ENCODE measurements at regions not wholly inside any gene's neighbourhood (a gene's known extent, or its start where the extent isn't known, plus 50 kb on each side); places are given as distances from the start of the nearest gene placed in this dataset.

GRCh38 chr7:67992287-67992686 is 995.7 kb downstream of the TYW1 start:
- Mint-ChIP-seq H3K27ac (no peak overlapping the region), H3K4me3 (ENCODE audit: low read depth) (no peak overlapping the region), H3K27me3 (ENCODE audit: low read depth) (no peaks in the 10 kb centered on the region), H3K4me1 (ENCODE audit: low read depth) (no peaks in the 10 kb centered on the region), H3K9me3 (peaks cover 32% of the 10 kb centered on the region), H3K36me3 (ENCODE audit: low read depth) (no peaks in the 10 kb centered on the region)
- no peak for DNase-seq (ENCODE audit: low spot score)
- intact Hi-C loops (cut with micrococcal nuclease) = no loop called here

- H3K4me1 Mint-ChIP-seq (ENCODE audit: low read depth) = no peaks in the 10 kb centered on the region
- H3K27me3 Mint-ChIP-seq (ENCODE audit: low read depth) = no peaks in the 10 kb centered on the region
- DNase-seq (ENCODE audit: low spot score) = no peak
- intact Hi-C loops (cut with micrococcal nuclease) = no loop called here
- H3K4me3 Mint-ChIP-seq (ENCODE audit: low read depth) = no peak overlapping the region
- no peak overlapping the region for H3K27ac Mint-ChIP-seq
- no peaks in the 10 kb centered on the region for H3K36me3 Mint-ChIP-seq (ENCODE audit: low read depth)
- H3K9me3 Mint-ChIP-seq = peaks cover 50% of the 10 kb centered on the region
Observed at GRCh38 chr7:68005992-68006391, 1009.4 kb downstream of the TYW1 start.

GRCh38 chr7:68006619-68007018 is 1010.0 kb downstream of the TYW1 start:
- no peak for DNase-seq (ENCODE audit: low spot score)
- Mint-ChIP-seq H3K36me3 (ENCODE audit: low read depth) (no peaks in the 10 kb centered on the region), H3K27ac (no peak overlapping the region), H3K4me1 (ENCODE audit: low read depth) (no peaks in the 10 kb centered on the region), H3K4me3 (ENCODE audit: low read depth) (no peak overlapping the region), H3K9me3 (peaks cover 56% of the 10 kb centered on the region), H3K27me3 (ENCODE audit: low read depth) (no peaks in the 10 kb centered on the region)
- intact Hi-C loops (cut with micrococcal nuclease) = no loop called here

- no peak for DNase-seq (ENCODE audit: low spot score)
- Mint-ChIP-seq H3K4me3 (ENCODE audit: low read depth) (no peak overlapping the region), H3K4me1 (ENCODE audit: low read depth) (no peaks in the 10 kb centered on the region), H3K36me3 (ENCODE audit: low read depth) (no peaks in the 10 kb centered on the region), H3K27me3 (ENCODE audit: low read depth) (no peaks in the 10 kb centered on the region), H3K9me3 (peaks cover 45% of the 10 kb centered on the region), H3K27ac (no peak overlapping the region)
- intact Hi-C loops (cut with micrococcal nuclease) = no loop called here
Observed at GRCh38 chr7:68009716-68010115, 1013.1 kb downstream of the TYW1 start.

- Mint-ChIP-seq H3K36me3 (ENCODE audit: low read depth) (no peaks in the 10 kb centered on the region), H3K9me3 (peaks cover 37% of the 10 kb centered on the region), H3K4me1 (ENCODE audit: low read depth) (no peaks in the 10 kb centered on the region), H3K4me3 (ENCODE audit: low read depth) (no peak overlapping the region), H3K27me3 (ENCODE audit: low read depth) (no peaks in the 10 kb centered on the region), H3K27ac (no peak overlapping the region)
- no peak for DNase-seq (ENCODE audit: low spot score)
- intact Hi-C loops (cut with micrococcal nuclease) = no loop called here
Observed at GRCh38 chr7:68014031-68014736, 1017.6 kb downstream of the TYW1 start.

GRCh38 chr7:68015122-68015977 is 1018.7 kb downstream of the TYW1 start:
- intact Hi-C loops (cut with micrococcal nuclease) = no loop called here
- Mint-ChIP-seq H3K27me3 (ENCODE audit: low read depth) (no peaks in the 10 kb centered on the region), H3K4me3 (ENCODE audit: low read depth) (no peak overlapping the region), H3K4me1 (ENCODE audit: low read depth) (no peaks in the 10 kb centered on the region), H3K36me3 (ENCODE audit: low read depth) (no peaks in the 10 kb centered on the region), H3K9me3 (peaks cover 35% of the 10 kb centered on the region), H3K27ac (no peak overlapping the region)
- DNase-seq (ENCODE audit: low spot score) = no peak

GRCh38 chr7:68015978-68016532 is 1019.4 kb downstream of the TYW1 start:
- intact Hi-C loops (cut with micrococcal nuclease) = no loop called here
- Mint-ChIP-seq H3K4me3 (ENCODE audit: low read depth) (no peak overlapping the region), H3K27ac (no peak overlapping the region), H3K4me1 (ENCODE audit: low read depth) (no peaks in the 10 kb centered on the region), H3K36me3 (ENCODE audit: low read depth) (no peaks in the 10 kb centered on the region), H3K27me3 (ENCODE audit: low read depth) (no peaks in the 10 kb centered on the region), H3K9me3 (peaks cover 38% of the 10 kb centered on the region)
- DNase-seq (ENCODE audit: low spot score) = no peak

GRCh38 chr7:68020102-68020501 is 1023.5 kb downstream of the TYW1 start:
- Mint-ChIP-seq H3K27ac (no peak overlapping the region), H3K36me3 (ENCODE audit: low read depth) (no peaks in the 10 kb centered on the region)

GRCh38 chr7:68025369-68025768 is 1028.7 kb downstream of the TYW1 start:
- no peak for DNase-seq (ENCODE audit: low spot score)
- intact Hi-C loops (cut with micrococcal nuclease) = no loop called here
- no peaks in the 10 kb centered on the region for H3K27me3 Mint-ChIP-seq (ENCODE audit: low read depth)
- no peaks in the 10 kb centered on the region for H3K36me3 Mint-ChIP-seq (ENCODE audit: low read depth)
- H3K4me1 Mint-ChIP-seq (ENCODE audit: low read depth) = no peaks in the 10 kb centered on the region
- H3K27ac Mint-ChIP-seq = no peak overlapping the region
- no peak overlapping the region for H3K4me3 Mint-ChIP-seq (ENCODE audit: low read depth)
- peaks cover 40% of the 10 kb centered on the region for H3K9me3 Mint-ChIP-seq

More at GRCh38 chr7:68020102-68020501, 1023.5 kb downstream of the TYW1 start:
- no peaks in the 10 kb centered on the region for H3K4me1 Mint-ChIP-seq (ENCODE audit: low read depth)
- no peak overlapping the region for H3K4me3 Mint-ChIP-seq (ENCODE audit: low read depth)
- H3K9me3 Mint-ChIP-seq = peaks cover 43% of the 10 kb centered on the region
- no peak for DNase-seq (ENCODE audit: low spot score)
- intact Hi-C loops (cut with micrococcal nuclease) = no loop called here
- H3K27me3 Mint-ChIP-seq (ENCODE audit: low read depth) = no peaks in the 10 kb centered on the region

GRCh38 chr7:68030530-68030929 is 1033.9 kb downstream of the TYW1 start:
- Mint-ChIP-seq H3K27me3 (ENCODE audit: low read depth) (no peaks in the 10 kb centered on the region), H3K9me3 (peaks cover 56% of the 10 kb centered on the region), H3K27ac (no peak overlapping the region), H3K4me3 (ENCODE audit: low read depth) (no peak overlapping the region), H3K36me3 (ENCODE audit: low read depth) (no peaks in the 10 kb centered on the region), H3K4me1 (ENCODE audit: low read depth) (no peaks in the 10 kb centered on the region)
- intact Hi-C loops (cut with micrococcal nuclease) = no loop called here
- DNase-seq (ENCODE audit: low spot score) = no peak

GRCh38 chr7:68031180-68031943 is 1034.7 kb downstream of the TYW1 start:
- intact Hi-C loops (cut with micrococcal nuclease) = no loop called here
- Mint-ChIP-seq H3K27me3 (ENCODE audit: low read depth) (no peaks in the 10 kb centered on the region), H3K27ac (no peak overlapping the region), H3K36me3 (ENCODE audit: low read depth) (no peaks in the 10 kb centered on the region), H3K4me3 (ENCODE audit: low read depth) (no peak overlapping the region), H3K9me3 (peaks cover 60% of the 10 kb centered on the region), H3K4me1 (ENCODE audit: low read depth) (no peaks in the 10 kb centered on the region)
- no peak for DNase-seq (ENCODE audit: low spot score)

- H3K4me1 Mint-ChIP-seq (ENCODE audit: low read depth) = no peaks in the 10 kb centered on the region
- no peak overlapping the region for H3K4me3 Mint-ChIP-seq (ENCODE audit: low read depth)
- no peaks in the 10 kb centered on the region for H3K36me3 Mint-ChIP-seq (ENCODE audit: low read depth)
- peaks cover 65% of the 10 kb centered on the region for H3K9me3 Mint-ChIP-seq
- intact Hi-C loops (cut with micrococcal nuclease) = no loop called here
- H3K27ac Mint-ChIP-seq = no peak overlapping the region
- DNase-seq (ENCODE audit: low spot score) = no peak
- no peaks in the 10 kb centered on the region for H3K27me3 Mint-ChIP-seq (ENCODE audit: low read depth)
Observed at GRCh38 chr7:68038621-68039314, 1042.1 kb downstream of the TYW1 start.
